ENCODE measurements at regions not wholly inside any gene's neighbourhood (a gene's known extent, or its start where the extent isn't known, plus 50 kb on each side); places are given as distances from the start of the nearest gene placed in this dataset.

DNA sequence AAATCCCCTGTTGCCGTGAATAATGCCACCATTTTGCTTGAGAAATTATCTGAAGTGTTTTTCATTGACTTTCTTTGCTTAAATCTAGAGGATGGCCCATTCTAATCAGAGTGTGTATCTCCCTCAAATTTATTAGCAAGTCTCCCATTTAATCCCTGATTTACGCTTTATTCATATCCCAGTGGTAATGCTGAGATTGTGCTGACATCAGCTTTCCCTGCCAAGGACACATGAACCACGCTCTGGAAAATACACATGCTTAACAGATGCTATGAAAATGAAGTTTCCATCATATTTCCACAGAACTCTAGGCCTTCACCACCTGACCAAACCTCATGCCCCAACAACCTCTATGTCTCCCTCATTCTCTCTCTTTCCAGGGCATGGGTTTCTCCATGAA, 545.4 kb downstream of the TUSC7 start:
- in situ Hi-C loops (cut with MboI; ENCODE audit: low pct_unique_long_range_greater_than_20kb, low sequenced_read_pairs), result no loop called here
- DNase-seq, result no peak

DNA sequence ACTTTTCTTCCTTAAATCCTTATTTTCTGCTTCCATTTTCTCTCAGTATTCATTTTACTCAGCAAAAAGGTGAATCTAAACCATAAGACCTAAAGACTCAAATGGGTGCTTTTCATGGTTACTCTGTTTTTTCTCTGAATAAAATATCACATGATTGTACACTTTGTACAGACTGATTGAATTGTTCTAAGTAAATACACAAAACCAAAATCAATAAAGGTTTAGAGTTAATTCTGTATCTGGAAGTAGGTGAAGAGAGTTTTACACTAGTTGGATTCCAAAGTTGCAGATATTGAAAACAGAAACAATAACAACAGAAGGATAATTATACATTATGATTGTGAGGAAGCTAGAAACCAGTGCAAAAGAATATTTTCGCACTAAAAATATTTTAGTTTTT, 546.2 kb downstream of the TUSC7 start:
- DNase-seq, result no peak
- in situ Hi-C loops (cut with MboI; ENCODE audit: low pct_unique_long_range_greater_than_20kb, low sequenced_read_pairs), result no loop called here

DNA sequence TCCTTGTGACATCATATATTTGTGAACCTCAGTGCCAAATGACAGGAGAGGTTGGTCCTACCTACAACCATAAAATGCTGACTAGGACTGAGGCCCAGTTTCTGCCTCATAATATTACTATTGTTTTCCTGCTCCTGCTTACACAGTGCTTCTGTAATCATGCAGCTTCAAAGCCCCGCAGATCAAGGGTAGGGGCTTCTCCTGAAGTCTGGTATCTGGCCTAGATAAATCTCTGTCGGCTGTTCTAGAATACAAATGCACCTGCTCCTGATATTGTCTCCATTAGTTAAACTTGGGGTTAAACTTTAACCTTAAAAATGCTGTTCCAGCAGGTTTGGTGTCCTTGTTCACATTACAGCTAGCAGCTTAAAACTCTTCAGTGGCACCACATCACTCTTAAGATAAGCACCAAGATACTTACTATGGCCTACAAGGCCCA, 552.4 kb downstream of the TUSC7 start:
- in situ Hi-C loops (cut with MboI; ENCODE audit: low pct_unique_long_range_greater_than_20kb, low sequenced_read_pairs), result no loop called here
- DNase-seq, result no peak

DNA sequence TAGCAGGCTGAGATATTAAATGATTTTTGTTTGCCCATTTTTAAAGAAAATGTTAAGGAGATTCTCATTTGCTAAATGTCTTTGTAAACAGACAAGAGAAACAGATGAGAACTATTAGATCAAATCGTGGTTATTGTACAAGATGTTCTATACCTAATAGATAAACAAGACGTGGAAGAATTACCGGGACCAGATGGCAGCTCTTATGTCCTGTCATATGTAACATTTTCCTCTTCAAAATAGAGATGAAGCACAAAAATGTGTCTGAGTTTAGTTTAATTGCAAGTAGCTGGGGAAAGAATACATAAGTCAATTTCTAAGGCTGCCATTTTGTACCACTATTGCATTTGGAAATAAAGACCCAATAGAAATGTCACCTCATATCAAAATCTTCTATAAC, 553.7 kb downstream of the TUSC7 start:
- no peak for DNase-seq

DNA sequence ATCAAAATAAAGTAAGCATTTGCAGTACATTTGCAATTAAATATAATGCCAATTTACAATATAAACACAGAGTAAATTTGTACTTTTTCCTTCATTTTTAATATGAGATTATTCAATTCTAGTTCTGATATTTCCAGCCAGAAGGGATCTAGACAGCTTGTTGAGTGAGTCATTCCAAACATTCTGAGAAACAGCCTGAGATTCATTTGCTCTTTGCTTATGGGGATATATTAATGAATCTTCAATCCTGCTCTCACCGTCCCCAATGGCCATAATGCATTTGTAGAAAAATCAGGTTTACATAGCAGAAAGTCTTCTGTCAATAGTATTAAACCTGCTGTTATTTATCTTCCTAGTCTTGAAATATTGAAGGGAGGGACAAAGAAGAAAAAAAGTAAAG, 554.2 kb downstream of the TUSC7 start:
- in situ Hi-C loops (cut with MboI; ENCODE audit: low pct_unique_long_range_greater_than_20kb, low sequenced_read_pairs), result no loop called here
- DNase-seq, result no peak

More for the DNA sequence above, 553.7 kb downstream of the TUSC7 start:
- in situ Hi-C loops (cut with MboI; ENCODE audit: low pct_unique_long_range_greater_than_20kb, low sequenced_read_pairs), result no loop called here

DNA sequence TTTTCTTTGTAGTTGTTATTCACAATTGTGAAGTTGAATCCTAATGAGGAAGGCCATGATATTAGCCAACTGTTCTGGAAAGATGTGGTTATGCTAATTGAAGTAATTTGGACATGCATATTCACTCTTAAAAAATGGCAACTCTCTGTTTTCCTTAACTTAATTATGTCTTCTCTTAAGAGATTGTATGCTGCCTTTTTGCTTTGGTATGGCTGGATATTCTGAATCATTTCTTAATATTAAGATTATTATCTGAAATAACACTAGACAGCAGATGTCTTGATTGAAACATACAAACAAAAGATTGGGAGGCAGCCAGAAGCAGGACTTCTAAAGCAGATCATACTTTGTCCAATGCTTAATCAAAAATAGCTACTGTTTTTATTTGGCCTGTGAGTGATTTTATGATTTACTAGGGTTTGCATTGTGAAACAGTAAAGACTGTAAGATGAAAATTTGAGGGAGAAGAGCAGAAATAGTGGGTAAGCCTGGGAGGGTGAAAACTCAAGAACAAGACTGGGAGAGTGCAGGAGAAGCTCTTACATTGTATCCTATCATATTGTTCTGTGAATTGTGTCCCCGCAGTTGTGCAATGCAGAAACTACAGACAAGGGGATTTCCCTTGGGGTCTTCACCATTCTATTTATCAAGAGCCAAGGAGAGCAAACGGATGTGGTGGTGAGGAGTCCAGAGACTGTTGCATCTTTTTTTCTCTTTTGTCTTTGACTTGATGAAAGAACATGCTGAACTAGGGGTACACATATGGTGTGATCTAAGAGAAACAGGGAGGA, 554.8 kb downstream of the TUSC7 start:
- no peak for DNase-seq
- in situ Hi-C loops (cut with MboI; ENCODE audit: low pct_unique_long_range_greater_than_20kb, low sequenced_read_pairs), result no loop called here

DNA sequence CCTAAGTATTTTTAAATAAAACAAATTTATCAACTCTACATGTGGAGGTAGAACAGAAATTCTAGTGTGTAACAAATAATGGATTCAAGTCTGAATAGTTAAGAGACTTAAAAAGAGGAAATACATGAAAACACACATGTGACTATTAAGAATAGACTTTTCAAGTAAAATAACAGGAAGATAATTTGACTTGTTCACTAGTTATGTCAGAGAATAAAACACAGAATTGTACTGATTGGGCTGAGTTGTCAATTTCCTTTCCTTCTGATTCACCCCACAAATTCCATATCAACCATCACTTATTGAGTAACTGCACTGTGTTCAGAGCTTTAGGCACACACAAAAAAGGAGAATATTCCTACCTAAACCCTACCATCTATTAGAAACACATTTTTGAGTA, 557.2 kb downstream of the TUSC7 start:
- in situ Hi-C loops (cut with MboI; ENCODE audit: low pct_unique_long_range_greater_than_20kb, low sequenced_read_pairs), result no loop called here
- no peak for DNase-seq

DNA sequence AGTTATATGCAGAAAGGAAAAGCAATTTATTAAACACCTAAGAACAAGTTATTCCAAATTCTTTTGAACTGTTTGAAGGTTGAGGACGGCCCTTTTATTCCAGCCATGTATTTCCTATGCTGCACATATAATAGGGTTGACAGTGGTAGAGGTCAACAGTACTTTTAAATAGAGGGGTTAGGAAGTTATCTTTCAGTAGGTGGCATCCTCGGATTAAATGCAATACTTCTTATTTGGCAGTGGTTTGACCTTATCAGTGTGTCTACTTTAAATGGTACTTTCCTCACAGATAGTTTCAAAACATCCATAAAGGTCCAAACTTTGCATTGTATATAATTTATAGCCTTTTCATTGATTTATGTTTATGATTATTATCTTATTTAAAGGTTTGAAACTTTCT, 558.7 kb downstream of the TUSC7 start:
- no peak for DNase-seq
- in situ Hi-C loops (cut with MboI; ENCODE audit: low pct_unique_long_range_greater_than_20kb, low sequenced_read_pairs), result no loop called here

DNA sequence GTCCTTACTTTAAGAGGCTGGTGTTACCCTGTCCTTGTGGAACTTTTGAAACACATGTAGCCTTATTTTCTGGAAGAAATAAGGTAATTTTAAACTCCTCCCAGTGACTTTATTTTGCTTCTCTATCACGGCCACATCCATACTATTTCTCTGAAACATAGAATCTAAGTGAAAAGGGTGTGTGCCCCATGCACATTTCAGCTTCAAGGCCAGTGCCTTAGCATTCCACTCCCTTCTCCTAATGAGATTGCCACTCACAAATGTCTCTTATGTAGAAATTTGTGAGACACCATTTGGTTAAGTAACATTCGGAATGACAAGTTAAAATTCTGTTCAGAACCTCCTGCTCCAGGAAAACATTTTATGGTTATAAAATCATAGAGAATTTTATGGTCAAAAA, 562.7 kb downstream of the TUSC7 start:
- in situ Hi-C loops (cut with MboI; ENCODE audit: low pct_unique_long_range_greater_than_20kb, low sequenced_read_pairs), result no loop called here
- no peak for DNase-seq

DNA sequence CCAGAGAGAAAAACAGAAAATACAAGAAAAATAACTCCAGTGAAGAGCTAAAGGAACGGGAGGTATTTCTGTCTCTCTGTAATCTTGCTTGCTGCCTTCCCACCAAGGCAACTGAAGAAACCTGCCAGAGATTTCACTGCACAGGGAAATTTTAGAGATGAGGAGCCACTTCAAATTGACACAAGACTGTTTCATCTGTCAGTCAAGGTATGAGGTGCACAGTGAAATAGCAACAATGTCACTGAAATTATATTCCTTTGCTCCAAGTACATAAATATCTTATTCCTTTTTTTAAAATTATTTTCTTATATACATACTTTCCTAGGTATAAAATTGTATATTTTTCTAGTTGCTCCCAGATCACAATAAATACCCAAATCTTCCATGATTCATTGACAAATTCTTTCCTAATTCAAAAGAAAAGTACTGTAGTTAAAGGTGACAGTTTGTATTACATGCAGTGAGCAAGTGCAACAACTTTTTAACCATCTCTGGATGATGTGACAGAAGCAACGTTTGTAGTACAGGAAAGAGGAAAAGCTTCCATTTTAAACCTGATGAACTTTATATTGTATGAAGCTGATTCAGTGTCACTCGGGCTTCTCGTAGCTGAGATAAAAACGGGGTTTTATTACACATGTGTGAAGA, 563.4 kb downstream of the TUSC7 start:
- no peak for DNase-seq
- in situ Hi-C loops (cut with MboI; ENCODE audit: low pct_unique_long_range_greater_than_20kb, low sequenced_read_pairs), result no loop called here

DNA sequence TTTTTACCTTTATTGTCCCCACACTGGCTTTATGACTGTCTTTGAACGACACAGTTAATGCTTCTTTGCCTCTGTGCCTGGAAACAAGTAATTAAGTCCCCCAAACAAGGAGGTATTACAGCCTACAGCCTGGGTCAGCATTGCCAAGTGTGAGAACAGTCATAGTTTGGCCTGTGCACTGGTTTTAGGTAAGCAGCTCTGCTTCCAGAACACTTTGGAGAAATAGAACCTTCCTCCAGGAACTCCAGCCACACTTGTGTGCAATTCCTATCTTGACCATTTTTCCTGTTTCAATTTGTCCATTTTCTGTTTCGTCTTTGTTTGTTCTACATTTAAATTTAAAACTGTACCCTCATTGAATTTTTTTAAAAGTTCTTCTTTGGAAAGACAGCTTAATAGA, 568.2 kb downstream of the TUSC7 start:
- in situ Hi-C loops (cut with MboI; ENCODE audit: low pct_unique_long_range_greater_than_20kb, low sequenced_read_pairs), result no loop called here
- DNase-seq, result no peak

DNA sequence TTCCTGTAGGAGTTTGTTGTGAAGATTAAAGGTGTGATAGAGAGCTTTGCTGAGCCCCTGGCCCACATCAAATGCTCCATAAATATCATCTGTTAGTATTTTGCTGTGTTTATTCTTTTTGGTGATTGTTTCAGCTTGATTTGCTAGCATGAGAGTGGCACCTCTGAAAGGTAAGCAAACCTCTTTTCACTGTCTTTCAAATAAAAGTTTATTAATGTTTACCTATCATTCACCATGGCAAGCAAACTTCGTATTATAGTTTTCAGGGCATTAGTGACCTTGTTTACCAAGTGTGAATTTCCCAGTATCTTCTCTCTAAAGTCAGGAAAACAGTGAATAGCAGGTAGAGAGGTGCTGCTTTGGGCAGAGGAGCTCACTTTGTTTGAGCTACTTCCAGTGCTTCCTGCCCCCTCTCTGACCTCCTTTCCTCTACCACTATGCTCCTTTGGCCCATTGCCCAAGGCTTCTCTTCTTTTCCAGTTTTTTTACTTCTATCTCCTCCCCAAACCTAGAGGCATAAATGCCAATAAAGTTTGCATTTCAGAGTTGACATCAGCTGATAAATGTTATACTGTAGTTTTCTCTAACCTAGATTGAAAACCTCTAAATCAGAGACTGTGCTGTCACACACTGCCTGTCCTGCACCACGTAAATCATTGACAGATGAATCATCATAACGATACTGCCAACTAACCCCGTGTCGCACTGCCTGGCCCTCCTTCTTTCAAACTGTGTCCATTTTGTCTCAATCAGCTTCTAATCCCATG, 569.0 kb downstream of the TUSC7 start:
- in situ Hi-C loops (cut with MboI; ENCODE audit: low pct_unique_long_range_greater_than_20kb, low sequenced_read_pairs), result no loop called here
- DNase-seq, result no peak

DNA sequence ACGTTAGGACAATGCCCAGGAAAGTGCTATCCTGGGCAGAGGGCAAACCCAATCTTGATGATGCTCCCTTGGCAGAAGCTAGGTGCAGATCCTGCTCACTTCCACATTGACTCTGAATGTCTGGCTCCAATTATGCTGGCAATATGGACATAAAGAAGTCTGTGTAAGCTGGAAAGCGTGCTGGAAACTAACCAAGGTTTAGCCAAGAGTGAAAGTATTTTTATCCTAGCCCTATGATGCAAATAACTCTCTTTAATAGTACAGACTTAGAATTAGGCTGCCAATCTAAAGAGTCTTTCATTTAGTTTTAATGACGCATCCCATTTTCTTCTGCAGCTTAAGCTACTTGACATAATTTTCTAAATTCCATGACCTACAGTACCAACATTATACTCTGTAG, 571.8 kb downstream of the TUSC7 start:
- in situ Hi-C loops (cut with MboI; ENCODE audit: low pct_unique_long_range_greater_than_20kb, low sequenced_read_pairs), result no loop called here
- DNase-seq, result no peak

DNA sequence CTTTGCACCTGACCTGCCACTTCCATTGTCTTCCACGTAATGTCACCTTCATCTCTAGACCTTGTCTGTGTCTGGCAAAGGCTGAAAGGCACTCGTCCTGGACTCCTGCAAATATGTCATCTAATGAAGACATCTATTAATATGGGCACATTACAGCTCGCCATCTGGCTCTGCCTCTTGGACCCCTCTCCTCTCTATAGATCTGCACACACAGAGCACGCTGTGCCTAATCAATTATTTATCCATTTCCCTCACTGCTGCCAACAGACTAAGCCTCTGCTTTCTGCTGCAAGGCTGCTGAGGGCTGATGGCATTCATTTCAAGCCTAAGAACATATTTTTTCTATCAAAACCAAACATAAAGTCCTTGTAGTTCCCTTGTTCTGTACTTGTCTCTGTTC, 573.0 kb downstream of the TUSC7 start:
- in situ Hi-C loops (cut with MboI; ENCODE audit: low pct_unique_long_range_greater_than_20kb, low sequenced_read_pairs), result no loop called here
- no peak for DNase-seq

DNA sequence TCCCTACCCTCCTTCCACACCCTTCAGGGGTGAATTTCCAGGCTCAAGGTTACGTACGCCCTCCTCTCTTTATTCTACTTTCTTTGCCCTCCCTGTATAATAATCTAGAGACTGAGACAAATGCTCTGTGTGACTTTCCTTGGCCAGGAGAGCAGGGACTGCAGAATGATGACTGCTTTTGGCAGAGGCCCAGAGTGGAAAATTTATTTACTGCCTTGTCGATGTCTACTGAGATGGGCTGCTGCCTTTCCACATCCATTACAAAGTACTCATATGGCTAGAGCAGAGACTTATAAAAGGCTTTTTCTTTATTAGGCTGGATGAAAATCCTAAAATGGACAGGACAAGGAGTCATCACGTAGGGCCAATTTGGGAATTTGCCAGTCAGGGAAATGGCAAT, 576.2 kb downstream of the TUSC7 start:
- in situ Hi-C loops (cut with MboI; ENCODE audit: low pct_unique_long_range_greater_than_20kb, low sequenced_read_pairs), result no loop called here
- no peak for DNase-seq

DNA sequence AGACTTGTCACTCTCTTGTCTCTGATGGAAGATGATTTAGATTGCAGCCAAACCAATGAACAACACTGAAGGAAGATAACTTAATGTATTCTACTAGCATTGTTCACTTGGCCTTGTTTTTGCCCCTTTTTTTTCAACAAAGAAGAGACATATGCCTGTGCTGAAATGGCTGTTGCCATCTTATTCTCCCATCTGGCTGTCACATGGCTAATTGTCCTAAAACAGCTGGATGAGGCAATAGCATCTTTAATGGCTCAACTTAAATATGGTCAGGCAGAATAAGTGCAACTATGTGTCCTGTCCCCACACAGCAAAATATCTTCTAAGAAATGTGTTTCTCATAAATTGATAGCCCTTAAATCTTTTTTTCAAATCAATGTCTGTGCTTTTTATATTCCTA, 576.9 kb downstream of the TUSC7 start:
- no peak for DNase-seq
- in situ Hi-C loops (cut with MboI; ENCODE audit: low pct_unique_long_range_greater_than_20kb, low sequenced_read_pairs), result no loop called here

DNA sequence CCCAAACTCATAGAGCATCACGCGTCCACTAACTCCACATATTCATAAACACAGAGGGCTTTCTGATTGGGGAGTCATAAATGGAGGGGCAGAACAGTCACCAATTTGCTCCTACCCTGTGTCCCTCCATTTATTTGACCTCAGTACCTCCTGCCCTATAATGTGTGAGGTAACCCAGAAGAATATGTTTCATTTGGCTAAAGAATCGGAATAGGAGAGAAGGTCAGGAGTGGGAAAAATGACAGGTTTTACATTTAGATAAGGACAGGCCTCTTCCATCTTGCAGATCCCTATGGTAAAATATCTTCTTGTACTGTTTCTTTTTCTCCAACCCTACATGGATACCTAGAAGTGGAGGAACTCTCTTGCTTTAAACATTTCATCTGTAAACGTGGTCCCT, 578.0 kb downstream of the TUSC7 start:
- in situ Hi-C loops (cut with MboI; ENCODE audit: low pct_unique_long_range_greater_than_20kb, low sequenced_read_pairs), result no loop called here
- DNase-seq, result no peak

DNA sequence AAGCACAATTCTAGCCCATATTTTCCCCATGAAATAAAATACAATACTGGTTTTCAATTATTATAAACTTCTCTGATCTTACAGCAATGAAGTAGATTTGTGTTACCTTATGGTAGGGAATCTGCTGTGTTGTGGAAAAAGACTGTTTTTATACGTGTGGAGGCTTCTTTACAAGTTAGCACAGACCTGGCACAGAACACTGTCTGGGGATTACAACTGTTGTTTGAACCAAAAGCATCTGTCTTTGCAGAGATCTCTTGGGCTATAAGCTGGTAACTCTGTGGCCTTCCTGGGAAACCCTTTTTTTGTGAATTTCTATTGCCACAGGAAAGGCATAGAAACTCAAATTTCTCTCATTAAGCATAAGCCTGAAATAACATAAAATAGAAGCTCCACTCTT, 581.9 kb downstream of the TUSC7 start:
- no peak for DNase-seq
- in situ Hi-C loops (cut with MboI; ENCODE audit: low pct_unique_long_range_greater_than_20kb, low sequenced_read_pairs), result no loop called here

DNA sequence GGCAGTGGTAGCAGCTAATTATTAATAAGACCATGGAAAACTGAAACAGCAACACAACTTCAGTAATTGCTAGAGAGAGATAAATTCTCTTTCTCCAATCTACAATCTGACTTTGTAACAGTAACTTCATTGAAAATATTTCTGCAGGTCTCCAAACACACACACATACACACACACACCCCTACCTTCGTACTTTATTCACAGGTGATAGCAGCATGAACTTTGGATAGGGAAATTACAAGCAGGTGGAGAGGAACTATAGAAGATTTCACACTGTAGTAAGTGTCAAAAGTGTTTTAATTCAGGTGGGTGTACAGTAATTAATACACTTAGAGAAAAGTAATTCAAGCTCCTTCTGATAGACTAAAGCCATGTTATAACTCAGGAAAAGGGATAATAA, 587.5 kb downstream of the TUSC7 start:
- DNase-seq, result no peak
- in situ Hi-C loops (cut with MboI; ENCODE audit: low pct_unique_long_range_greater_than_20kb, low sequenced_read_pairs), result no loop called here

DNA sequence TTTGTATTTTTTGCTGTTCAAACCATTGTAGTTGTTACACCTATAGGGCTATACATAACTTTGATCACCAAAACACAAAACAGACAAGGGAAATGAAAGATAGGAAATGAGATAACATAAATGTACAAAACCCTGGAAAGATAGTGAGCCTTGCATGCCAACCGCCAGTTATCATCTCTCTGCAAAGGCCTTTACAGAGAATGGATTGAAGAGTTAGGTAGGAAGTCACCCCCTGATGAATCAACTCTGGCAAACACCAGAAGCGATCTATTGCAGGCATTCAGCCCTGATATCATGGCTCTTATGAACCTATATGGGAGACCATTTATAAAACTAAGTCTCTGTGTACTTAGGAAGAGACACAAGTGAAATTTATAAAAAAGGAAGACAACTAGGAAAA, 588.0 kb downstream of the TUSC7 start:
- no peak for DNase-seq
- in situ Hi-C loops (cut with MboI; ENCODE audit: low pct_unique_long_range_greater_than_20kb, low sequenced_read_pairs), result no loop called here

All from KBM-7 (cell line).